MCF 10A (cell line): ENCODE measurements at regions not wholly inside any gene's neighbourhood (a gene's known extent, or its start where the extent isn't known, plus 50 kb on each side); places are given as distances from the start of the nearest gene placed in this dataset.

Experiments
- BruUV-seq: library from RNA; stranded (reverse); fragments of 400-500 nt; replicated peaks from 2 replicates; lab custom pipeline; 2021; lab: Mats Ljungman, UMichigan
- CTCF ChIA-PET: fragments of 300-600 bp; sonication (Branson Sonifier 250); formaldehyde crosslinking; extraction: SDS; loops from one replicate; lab custom pipeline; 2021; ENCODE audit warnings: antibody characterized with exemption, inconsistent platforms; lab: Yijun Ruan, JAX
- POLR2A ChIA-PET: fragments of 300-600, 350-650 bp; sonication (Branson Sonifier 250); formaldehyde crosslinking; extraction: SDS; loops from one replicate; lab custom pipeline; 2020; ENCODE audit warnings: antibody characterized with exemption, inconsistent platforms; lab: Yijun Ruan, JAX
- DNase-seq: peaks from one replicate; pipeline ENCODE4 v3.0.0-alpha.2; 2018; ENCODE audit not compliant: unreplicated experiment
- H3K27ac Mint-ChIP-seq: one replicate; pipeline ENCODE4 v1.8.0; 2022; ENCODE audit warnings: mild to moderate bottlenecking, low read depth, mixed read lengths; ENCODE audit not compliant: unreplicated experiment
- H3K27me3 Mint-ChIP-seq: one replicate; pipeline ENCODE4 v1.8.0; 2022; ENCODE audit warnings: mixed read lengths; ENCODE audit not compliant: insufficient read depth, unreplicated experiment
- H3K36me3 Mint-ChIP-seq: one replicate; pipeline ENCODE4 v1.8.0; 2022; ENCODE audit warnings: mild to moderate bottlenecking, moderate library complexity, mixed read lengths; ENCODE audit not compliant: insufficient read depth, unreplicated experiment
- H3K4me1 Mint-ChIP-seq: one replicate; pipeline ENCODE4 v1.8.0; 2022; ENCODE audit warnings: mixed read lengths; ENCODE audit not compliant: insufficient read depth, unreplicated experiment
- H3K4me3 Mint-ChIP-seq: one replicate; pipeline ENCODE4 v1.8.0; 2022; ENCODE audit warnings: mild to moderate bottlenecking, moderate library complexity, mixed read lengths; ENCODE audit not compliant: unreplicated experiment
- H3K9me3 Mint-ChIP-seq: one replicate; pipeline ENCODE4 v1.8.0; 2022; ENCODE audit warnings: mixed read lengths; ENCODE audit not compliant: unreplicated experiment
- CTCF ChIP-seq: fragments of 200-600 bp; IDR thresholded peaks from one replicate; pipeline ENCODE4 v1.8.0; 2022; ENCODE audit warnings: antibody characterized with exemption, mild to moderate bottlenecking; ENCODE audit not compliant: unreplicated experiment
- intact Hi-C: fragments of 100-400 bp; cut with micrococcal nuclease; formaldehyde crosslinking; loops from 2 replicates; pipeline ENCODE4 v1.14.1; 2022

DNA sequence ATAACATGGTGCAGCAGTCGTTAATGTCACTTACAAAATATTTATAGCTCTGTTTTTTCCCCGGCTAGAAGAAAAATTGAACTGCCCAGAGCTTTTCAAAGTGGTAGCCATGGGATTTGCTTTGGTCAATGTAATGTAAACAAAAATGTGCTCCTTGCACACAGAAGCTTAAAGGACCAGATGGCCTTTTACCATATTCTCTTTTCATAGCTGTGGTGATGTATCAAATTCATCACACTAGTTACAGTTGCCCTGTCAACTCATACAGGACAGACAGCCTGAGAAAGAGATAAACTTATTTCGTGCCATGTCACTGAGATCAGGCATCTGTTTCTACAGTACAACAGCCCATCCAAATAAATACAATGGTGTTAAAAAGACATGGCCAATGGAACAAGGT is 368.1 kb upstream of the CDH19 start:
- TF ChIP-seq CTCF, result no peak
- intact Hi-C loops, result no loop called here
- Mint-ChIP-seq H3K4me1 (no peaks in the 10 kb centered on the region), H3K4me3 (no peak overlapping the region), H3K27ac (no peak overlapping the region), H3K9me3 (no peaks in the 10 kb centered on the region), H3K36me3 (no peaks in the 10 kb centered on the region), H3K27me3 (peaks cover 53% of the 10 kb centered on the region)
- POLR2A ChIA-PET, result interaction anchor here (0.5 kb wide), 1 partner anchor 162 kb away, joined by 3 read pairs; no protein-coding TSS in a partner anchor
- no peak for DNase-seq
- BruUV-seq, result no TSS peak
- CTCF ChIA-PET, result no interaction called here

DNA sequence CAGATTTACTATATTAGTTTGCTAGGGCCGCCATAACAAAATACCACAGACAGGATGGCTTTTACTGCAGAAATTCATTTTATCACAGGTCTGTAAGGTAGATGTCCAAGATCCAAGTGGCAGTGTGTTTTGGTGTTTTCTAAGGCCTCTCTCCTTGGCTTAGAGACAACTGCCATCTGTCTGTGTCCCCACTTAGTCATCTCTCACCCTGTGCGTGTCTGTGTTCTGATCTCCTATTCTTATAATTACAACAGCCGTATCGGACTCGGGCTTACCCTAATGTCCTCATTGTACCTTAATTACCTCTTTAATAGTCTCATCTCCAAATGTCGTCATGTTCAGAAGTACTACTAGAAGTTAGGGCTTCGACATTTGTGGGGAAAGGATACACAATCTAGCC is 362.3 kb upstream of the CDH19 start:
- CTCF ChIA-PET, result interaction anchor here (0.6 kb wide), 1 partner anchor 34 kb away, joined by 3 read pairs; no protein-coding TSS in a partner anchor

DNA sequence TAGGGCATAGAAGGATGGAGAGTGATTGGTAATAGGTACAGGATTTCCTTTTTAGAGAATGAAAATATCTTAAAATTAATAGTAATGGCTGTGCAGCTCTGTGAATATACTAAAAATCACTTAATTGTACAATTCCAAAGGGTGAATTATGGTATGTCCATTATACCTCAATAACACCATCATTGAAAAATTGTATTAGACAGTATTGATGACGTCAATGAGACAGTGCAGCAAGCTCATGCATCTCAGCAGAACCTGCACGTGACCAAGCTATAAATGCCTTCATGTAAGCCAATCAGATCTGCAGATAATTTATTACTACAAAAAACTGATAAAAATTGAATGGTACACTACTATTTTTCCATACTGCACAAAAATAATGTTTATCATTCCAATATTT is 354.4 kb upstream of the CDH19 start:
- no peak for DNase-seq
- ChIA-PET POLR2A (no interaction called here), CTCF (no interaction called here)
- Mint-ChIP-seq H3K36me3 (no peaks in the 10 kb centered on the region), H3K27ac (no peak overlapping the region), H3K27me3 (peaks cover 8% of the 10 kb centered on the region), H3K4me1 (no peaks in the 10 kb centered on the region), H3K4me3 (no peak overlapping the region), H3K9me3 (no peaks in the 10 kb centered on the region)
- intact Hi-C loops, result no loop called here
- TF ChIP-seq CTCF, result no peak
- BruUV-seq, result no TSS peak

More for the DNA sequence above, 362.3 kb upstream of the CDH19 start:
- Mint-ChIP-seq H3K36me3 (no peaks in the 10 kb centered on the region), H3K27ac (no peak overlapping the region), H3K4me3 (no peak overlapping the region), H3K4me1 (no peaks in the 10 kb centered on the region), H3K9me3 (no peaks in the 10 kb centered on the region), H3K27me3 (peaks cover 52% of the 10 kb centered on the region)
- POLR2A ChIA-PET, result no interaction called here
- no TSS peak for BruUV-seq
- DNase-seq, result no peak
- intact Hi-C loops, result no loop called here
- TF ChIP-seq CTCF, result no peak

DNA sequence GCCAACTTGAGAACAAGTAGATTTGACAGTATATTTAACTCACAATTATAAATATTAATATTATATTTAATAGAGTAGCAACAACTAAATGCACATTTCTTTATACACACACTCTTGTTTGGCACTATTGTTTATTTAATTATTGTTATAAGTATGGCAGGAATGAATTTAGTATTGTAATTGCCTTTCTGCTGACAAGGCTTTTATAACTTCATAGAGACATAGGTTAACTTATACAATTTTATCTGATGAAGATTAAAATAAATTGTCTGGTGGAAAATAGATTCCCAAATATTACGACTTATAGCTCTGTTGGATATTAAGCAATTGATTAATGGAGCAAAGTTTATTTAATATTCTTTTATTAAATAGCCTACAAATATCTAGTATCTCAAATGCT is 347.9 kb upstream of the CDH19 start:
- DNase-seq, result no peak
- Mint-ChIP-seq H3K4me1 (no peaks in the 10 kb centered on the region), H3K4me3 (no peak overlapping the region), H3K27me3 (no peaks in the 10 kb centered on the region), H3K27ac (no peak overlapping the region), H3K36me3 (no peaks in the 10 kb centered on the region), H3K9me3 (no peaks in the 10 kb centered on the region)
- CTCF ChIA-PET, result no interaction called here
- TF ChIP-seq CTCF, result no peak
- BruUV-seq, result no TSS peak
- intact Hi-C loops, result no loop called here
- POLR2A ChIA-PET, result interaction anchor here (0.7 kb wide), 1 partner anchor 1169 kb away, joined by 3 read pairs; no protein-coding TSS in a partner anchor
